CD4-positive, alpha-beta T cell treated with Interleukin-21 for 1 hour (primary cell): ENCODE measurements at regions not wholly inside any gene's neighbourhood (a gene's known extent, or its start where the extent isn't known, plus 50 kb on each side); places are given as distances from the start of the nearest gene placed in this dataset.

ENCODE experiments used
- DNase-seq: peaks from one replicate; pipeline ENCODE4 v3.0.0-alpha.2; 2020

GRCh38 chr6:163841733-163842132, 427.2 kb downstream of the QKI start:
- no peak for DNase-seq

DNA sequence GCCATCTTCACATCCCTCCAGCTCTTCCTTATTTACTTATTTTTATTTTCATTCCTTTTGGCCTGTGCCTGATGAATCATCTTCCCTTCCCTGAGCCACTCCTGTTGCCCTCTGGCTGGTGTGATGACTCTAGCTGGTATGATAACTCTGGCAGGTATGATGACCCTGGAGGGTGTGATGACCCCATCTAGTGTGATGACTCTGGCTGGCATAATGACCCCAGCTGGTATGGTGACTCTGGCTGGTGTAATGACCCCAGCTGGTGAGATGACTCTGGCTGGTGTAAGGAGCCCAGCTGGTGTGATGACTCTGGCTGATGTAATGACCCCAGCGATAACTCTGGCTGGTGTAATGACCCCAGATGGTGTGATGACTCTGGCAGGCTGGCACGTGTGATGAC, 426.8 kb downstream of the QKI start:
- no peak for DNase-seq

DNA sequence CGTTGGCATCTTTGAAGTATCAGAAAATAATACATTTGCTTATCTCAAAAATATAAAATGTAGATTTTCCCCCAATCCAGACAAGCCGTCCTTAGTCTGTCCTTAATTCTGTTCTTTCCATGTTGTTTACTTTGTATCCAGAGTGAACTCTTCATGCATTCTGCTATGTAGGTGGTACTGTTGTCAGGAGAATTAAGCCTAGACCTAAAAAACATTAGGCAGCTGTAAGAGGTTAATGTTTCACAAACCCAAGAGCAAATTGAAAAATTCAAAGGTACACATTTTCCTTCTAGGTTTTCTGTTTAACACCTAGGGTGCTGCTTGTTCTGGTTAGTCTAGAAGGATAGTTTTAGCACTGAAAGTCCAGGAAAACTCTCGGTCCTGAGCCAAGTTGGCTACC, 426.4 kb downstream of the QKI start:
- DNase-seq: no peak

- DNase-seq: no peak
Observed at GRCh38 chr6:163839296-163839695, 424.8 kb downstream of the QKI start.

DNA sequence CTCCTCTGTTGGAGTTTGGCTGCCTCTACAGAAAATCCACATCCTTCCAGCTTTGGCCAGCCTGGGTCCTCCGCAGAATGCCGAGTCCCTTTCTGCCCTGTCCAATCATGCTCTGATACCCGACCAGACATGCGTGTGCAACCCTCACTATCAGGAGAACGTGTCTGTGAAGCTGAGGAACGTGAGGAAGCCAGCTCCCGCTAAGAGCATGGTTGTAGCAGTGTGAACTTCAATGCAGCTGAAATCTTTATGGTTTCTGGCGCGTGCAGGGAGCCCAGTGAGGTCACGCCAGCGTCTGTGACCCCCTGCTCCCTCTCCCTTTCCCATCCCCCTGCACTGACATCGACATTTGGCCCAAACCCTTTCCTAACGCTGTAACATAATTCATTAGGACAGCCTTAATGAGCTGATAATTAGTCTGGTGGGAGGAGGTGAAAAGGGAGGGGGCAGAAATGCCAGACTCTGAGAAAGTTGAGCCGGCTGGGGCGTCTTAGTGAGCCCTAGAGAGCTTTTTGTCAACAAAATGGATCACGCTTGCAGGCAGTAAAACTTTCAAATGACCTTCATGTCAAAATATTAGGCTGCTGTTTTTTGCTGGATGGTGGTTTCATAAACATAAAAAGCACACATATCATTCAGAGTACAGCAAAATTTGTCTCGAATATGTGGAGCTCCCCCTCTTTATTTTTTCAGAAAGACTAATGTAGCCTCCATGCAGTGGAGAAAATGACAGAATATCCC, 423.3 kb downstream of the QKI start:
- no peak for DNase-seq

DNA sequence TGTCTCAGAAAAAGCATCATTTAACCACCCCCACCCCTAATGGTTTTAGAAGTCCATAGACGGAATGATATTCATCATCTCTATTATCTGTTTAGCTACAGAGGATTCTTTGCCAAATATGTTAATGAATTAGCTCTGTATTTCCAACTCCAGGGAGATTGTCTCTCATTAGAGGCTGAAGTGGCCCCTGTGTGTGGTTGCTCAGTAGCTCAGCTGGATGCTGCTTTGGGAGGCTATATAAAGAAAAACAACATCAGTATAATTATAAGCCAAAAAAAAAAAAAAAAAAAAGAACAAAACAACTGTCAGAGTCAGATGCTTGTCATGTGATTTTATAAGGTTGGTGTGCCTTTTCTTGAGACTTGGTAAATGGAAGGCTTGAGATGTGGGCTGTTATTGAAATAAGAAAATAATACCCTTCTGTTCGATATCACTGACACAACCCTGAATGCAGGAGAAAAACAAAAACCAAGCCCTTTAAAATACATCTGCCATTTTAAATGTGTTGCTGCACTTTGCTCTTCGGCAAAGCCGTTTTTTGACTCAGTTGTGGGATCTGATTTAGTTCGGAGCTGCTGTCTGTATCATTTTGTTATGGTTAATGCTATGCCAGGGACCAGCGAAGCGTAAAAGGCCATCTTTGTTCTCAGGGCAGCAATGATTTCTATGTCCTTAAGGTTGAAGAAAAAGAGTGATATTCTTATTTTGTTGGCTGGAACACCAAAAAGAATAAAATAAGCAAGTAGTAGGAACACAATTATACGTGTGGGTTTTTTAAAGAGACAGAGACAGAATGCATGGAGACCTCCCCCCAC, 422.6 kb downstream of the QKI start:
- no peak for DNase-seq

DNA sequence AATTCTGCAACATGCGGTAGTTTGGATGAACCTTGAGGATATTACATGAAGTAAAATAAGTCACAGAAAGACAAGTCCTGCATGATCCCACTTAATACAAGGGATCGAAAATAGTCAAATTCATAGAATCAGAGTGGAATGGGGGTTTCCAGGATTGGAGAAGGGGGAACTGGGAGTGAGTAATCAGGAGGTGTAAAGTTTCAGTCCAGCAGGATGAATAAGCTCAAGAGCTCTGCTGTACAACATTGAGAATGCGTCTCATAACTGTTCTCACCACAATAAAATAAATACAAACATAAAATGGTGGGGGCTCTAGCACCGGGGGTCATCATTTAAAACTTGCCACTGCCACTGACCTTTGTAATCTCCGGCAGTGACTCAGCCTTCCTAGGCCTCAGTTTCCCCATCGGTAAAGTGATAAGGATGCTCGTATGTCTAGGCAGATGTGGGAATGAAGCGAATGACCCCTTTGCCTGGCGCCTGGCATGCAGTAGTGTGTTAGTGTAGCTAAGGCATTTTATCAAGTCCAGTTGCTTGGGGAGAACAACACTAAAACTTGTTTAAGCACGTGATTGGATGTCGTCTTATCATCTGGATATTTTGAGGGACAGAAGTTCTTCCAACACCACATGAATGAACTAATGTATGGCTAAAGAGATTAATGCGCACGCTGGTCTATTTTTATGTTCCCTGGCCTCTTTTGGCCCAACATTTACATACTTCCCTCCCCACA, 421.1 kb downstream of the QKI start:
- DNase-seq: no peak

- DNase-seq: no peak
Observed at GRCh38 chr6:163834226-163834970, 419.9 kb downstream of the QKI start.

DNA sequence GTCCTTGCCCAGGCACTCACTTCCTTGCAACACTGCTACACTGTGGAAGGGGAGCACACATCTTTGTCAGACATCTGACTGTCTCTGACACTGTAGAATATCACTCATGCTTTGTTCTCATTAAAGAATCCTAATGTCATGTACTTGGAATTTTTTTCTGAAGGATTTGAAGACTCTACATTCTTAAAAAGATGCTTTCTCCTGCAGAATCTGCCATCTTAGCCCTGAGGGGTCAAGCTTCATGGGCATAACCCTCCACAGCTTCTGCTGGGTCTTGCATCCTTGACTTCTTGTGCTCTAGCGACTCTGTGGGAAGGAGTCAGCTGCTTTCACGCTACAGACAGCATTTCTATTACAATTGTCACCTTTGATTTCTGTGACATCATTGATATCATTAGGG, 417.2 kb downstream of the QKI start:
- no peak for DNase-seq

GRCh38 chr6:163830641-163831040, 416.1 kb downstream of the QKI start:
- DNase-seq: no peak

- DNase-seq: no peak
Observed at GRCh38 chr6:163828038-163828795, 413.7 kb downstream of the QKI start.

DNA sequence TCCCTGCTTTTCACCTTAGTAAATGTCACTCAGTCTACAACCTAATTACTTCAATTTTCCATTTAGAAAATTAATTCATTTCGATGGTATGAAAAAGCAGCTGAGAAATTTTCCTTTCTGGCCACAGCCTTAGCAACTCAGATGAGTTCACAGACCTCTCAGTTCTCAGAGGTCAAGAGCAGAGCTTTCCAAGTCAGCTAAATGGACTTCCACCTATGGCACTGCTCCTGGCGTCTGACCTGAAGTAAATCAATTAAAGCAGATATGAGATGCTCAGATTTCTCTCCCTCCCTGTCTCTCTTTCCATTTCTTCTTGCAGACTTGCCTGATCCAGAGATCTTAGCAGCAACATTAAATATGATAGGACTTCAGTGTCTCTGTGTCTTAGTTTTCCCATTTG, 412.6 kb downstream of the QKI start:
- DNase-seq: no peak

- no peak for DNase-seq
Observed at GRCh38 chr6:163826629-163827028, 412.1 kb downstream of the QKI start.

DNA sequence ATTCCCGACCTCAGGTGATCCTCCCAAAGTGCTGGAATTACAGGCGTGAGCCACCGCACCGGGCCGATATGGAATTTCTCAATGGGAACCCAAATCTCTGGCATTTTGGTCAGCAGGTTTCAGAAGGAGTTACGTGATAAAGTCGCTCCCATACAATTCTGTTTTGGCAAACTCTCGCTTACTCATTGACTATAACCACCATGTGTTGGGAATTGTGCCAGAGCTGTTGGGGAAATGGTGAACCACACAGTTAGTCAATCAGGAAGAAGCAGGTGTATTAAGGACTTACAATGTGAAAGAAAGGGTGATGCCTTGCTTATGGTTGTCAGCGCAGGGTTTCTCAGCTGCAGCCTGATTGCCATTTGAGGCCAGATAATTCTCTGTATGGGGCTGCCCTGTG, 410.5 kb downstream of the QKI start:
- no peak for DNase-seq

- no peak for DNase-seq
Observed at GRCh38 chr6:163823577-163823976, 409.1 kb downstream of the QKI start.

DNA sequence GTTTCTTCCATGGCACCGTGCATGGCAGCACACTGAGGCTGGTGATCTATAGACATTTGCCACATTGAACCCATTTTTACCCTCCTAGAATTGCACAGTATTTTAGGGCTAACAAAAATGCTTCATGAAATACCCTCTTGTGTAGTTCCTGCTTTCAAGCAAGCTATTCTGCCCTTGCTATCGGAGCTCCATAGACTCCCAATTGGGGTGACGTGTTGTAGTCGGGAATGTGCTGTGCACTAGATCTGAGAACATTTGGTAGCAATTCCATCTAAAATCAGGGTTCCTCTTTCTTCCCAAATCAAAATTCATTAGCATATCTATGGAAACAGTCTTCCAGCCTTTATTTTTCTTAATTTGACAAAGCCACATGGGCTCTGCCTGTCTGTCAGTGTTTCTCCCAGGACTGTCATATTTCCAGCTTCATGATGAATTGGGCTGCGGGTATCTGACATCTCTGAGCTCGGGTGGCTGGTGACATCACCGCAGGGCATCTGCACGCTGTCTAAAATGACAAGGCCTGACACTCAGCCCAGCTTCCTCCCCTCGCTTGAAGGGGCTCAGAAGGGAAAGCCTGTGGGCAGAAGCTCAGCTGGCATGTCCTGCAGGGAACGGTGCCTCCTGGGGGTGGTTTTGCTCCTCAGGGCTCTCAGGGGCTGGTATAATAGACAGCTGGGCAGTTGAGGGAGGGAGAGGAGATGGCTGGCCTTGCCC, 406.4 kb downstream of the QKI start:
- DNase-seq: no peak

GRCh38 chr6:163820171-163820570, 405.7 kb downstream of the QKI start:
- no peak for DNase-seq

DNA sequence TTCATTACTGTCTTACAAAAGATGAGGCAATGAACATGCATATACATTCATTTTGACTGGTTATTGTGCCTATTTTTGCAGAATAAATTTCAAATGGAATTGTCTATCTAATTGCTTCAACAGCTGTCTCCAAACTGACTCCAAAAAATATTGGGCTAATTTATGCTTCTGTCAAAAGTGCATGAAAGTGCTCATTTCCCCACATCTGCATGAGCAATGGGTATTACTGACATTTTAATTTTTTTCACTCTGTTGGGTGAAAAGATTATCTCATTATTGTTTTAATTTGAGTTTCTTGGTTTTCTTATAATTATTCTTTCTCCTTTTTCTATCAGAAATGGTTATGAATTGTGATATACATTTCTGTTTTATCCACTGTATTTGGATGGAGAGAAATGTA, 404.2 kb downstream of the QKI start:
- no peak for DNase-seq

DNA sequence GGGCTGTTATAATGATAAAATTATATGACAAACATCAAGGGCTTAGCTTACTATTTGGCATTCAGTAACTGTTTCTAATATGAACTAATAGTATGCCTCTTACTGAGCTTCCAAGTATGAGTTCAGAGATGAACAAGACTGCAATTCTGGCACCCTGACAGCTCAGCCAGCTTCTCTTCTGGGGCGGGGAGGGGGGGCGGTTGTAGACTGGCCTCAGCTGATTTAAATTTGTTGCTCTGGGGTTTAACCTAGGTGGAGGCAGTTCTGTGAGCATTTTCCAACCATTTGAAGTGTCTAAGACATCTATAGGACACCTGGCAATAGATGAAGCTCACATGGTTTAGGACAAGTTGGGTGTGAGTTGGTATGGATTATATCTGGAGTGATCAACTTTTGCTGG, 401.9 kb downstream of the QKI start:
- DNase-seq: no peak

DNA sequence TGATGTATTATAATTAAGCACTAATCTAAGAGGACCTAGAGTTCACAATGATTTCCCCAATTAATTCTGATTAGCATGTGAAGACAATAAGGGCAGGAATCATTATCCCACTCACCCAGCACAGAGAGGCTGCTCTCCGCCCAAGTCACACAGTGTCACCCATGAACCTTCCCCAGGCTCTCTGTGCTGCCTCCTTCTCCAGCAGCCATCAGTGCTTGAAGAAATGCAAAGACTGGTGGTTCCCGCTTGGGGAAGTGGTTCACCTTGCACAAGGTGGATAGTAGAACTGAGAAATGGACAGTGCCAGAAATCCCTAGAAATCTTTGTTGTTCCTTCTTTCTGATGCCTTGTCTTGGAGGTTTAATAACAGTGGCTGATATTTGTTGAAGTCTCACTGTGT, 401.3 kb downstream of the QKI start:
- DNase-seq: no peak

DNA sequence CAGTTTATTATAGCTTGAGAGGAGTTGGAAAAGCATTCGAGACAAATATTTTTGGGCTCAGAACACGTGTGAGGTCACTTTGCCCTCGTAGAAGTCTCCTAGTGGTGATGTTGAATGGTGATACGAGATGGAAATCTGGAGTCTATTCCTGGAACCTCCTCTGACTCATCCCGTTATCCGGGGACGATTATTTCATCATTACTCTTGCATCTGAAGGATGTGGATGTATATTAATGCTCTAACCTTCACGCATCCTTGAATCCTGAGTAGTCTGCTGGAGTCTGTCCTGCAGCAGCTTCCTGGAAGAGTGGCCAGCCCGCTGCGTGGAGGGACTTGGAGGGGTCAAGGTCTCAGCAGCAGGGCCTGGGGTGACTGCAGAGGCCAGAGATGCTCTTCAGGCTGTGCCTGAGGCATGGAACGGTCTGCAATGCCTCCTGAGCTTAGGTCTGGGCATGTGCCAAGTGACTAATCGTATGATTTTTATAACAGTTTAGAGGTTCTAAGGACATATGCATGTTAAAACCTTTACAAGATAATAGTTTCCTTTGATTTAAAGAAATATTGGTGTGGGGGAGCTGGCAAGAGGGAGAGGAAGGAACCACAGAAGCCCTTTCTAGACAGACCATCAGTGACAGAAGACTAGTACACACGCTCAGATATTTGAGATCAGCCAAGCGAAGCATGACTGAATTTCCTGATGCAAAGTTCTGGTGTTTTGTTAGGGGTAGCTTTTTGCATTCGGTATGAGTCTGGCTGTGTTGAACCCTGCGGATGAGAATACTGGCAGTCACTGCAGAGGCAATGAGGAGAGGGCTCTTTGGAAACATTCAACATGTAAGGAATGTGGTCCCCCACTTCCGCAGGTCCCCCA, 400.2 kb downstream of the QKI start:
- no peak for DNase-seq
